HEK293T (cell line): ENCODE measurements at regions not wholly inside any gene's neighbourhood (a gene's known extent, or its start where the extent isn't known, plus 50 kb on each side); places are given as distances from the start of the nearest gene placed in this dataset.
"Not testable (repeated sequence)": the region's sequence is repeated elsewhere in the genome, so short reads cannot be mapped to it uniquely, and the experiment has no call there.

Experiments used
- BHLHE40 ChIP-seq: fragments of 450-650 bp; IDR thresholded peaks from 2 replicates; pipeline ENCODE4 v1.6.1; 2016; ENCODE audit warnings: mild to moderate bottlenecking, moderate library complexity, borderline replicate concordance
- CTBP1 ChIP-seq: fragments of 450-650 bp; IDR thresholded peaks from 2 replicates; pipeline ENCODE4 v1.6.1; 2016; ENCODE audit warnings: borderline replicate concordance
- FOXA1 ChIP-seq: fragments of 450-650 bp; IDR thresholded peaks from 2 replicates; pipeline ENCODE4 v1.6.1; 2016; ENCODE audit warnings: mild to moderate bottlenecking
- FOXK2 ChIP-seq: fragments of 450-650 bp; IDR thresholded peaks from 2 replicates; pipeline ENCODE4 v1.6.1; 2016; ENCODE audit warnings: mild to moderate bottlenecking
- SP1 ChIP-seq: fragments of 450-650 bp; IDR thresholded peaks from 2 replicates; pipeline ENCODE4 v1.6.1; 2017
- SUZ12 ChIP-seq: fragments of 450-650 bp; IDR thresholded peaks from 2 replicates; pipeline ENCODE4 v1.6.1; 2016; ENCODE audit warnings: mild to moderate bottlenecking

- TF ChIP-seq FOXK2, CTBP1, BHLHE40, SUZ12, FOXA1, SP1: not testable (repeated sequence)
Observed at GRCh38 chr2:114018464-114018863, 128.6 kb downstream of the ACTR3 start.
